Fibroblast of the aortic adventitia (primary cell): ENCODE measurements at regions not wholly inside any gene's neighbourhood (a gene's known extent, or its start where the extent isn't known, plus 50 kb on each side); places are given as distances from the start of the nearest gene placed in this dataset.

Experiments
- DNase-seq: peaks from one replicate; pipeline ENCODE4 v3.0.0-alpha.2; 2010; ENCODE audit warnings: low read depth
- H3K4me3 ChIP-seq: 2 replicates; pipeline ENCODE4 v1.5.1; 2011; ENCODE audit warnings: low read depth, mild to moderate bottlenecking, control low read depth, low read length, moderate library complexity
- TF ChIP-seq, protein P1 (sequence below): IDR thresholded peaks from 2 replicates; pipeline ENCODE4 v1.5.1; 2011; ENCODE audit warnings: mild to moderate bottlenecking, low read length, control low read depth, inconsistent platforms; ENCODE audit not compliant: insufficient read depth

GRCh38 chr2:56749152-56749752 is 565.5 kb downstream of the CCDC85A start:
- peak; percentile 66 for DNase-seq
- TF ChIP-seq, protein P1, sequence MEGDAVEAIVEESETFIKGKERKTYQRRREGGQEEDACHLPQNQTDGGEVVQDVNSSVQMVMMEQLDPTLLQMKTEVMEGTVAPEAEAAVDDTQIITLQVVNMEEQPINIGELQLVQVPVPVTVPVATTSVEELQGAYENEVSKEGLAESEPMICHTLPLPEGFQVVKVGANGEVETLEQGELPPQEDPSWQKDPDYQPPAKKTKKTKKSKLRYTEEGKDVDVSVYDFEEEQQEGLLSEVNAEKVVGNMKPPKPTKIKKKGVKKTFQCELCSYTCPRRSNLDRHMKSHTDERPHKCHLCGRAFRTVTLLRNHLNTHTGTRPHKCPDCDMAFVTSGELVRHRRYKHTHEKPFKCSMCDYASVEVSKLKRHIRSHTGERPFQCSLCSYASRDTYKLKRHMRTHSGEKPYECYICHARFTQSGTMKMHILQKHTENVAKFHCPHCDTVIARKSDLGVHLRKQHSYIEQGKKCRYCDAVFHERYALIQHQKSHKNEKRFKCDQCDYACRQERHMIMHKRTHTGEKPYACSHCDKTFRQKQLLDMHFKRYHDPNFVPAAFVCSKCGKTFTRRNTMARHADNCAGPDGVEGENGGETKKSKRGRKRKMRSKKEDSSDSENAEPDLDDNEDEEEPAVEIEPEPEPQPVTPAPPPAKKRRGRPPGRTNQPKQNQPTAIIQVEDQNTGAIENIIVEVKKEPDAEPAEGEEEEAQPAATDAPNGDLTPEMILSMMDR = peak; percentile 48
- H3K4me3 ChIP-seq = no peak overlapping the region

- TF ChIP-seq, protein P1 = no peak
- no peak for DNase-seq
- no peak overlapping the region for H3K4me3 ChIP-seq
Measured at GRCh38 chr2:56753182-56753581, 569.4 kb downstream of the CCDC85A start.

GRCh38 chr2:56754066-56754615 is 570.4 kb downstream of the CCDC85A start:
- no peak overlapping the region for H3K4me3 ChIP-seq
- TF ChIP-seq, protein P1 = no peak
- no peak for DNase-seq

DNA sequence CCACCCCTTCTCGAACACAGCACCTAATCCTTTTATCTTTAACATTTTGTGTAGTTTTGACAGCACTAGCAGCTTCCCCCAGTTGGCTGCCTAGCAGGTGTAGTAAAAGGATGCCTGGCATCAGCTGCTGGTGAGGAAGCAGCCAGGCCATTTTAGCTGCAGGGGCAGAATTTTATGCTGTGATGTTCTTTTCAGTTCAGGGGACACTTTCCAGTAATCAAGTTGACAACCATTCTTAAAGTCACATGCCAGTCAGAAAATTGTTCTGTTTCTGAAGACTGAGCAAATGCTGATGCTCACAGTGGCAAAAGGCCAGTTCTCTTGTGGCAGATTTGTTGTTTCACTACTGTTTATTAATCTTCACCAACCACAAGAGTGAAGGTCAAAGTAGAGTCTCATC is 570.8 kb downstream of the CCDC85A start:
- TF ChIP-seq, protein P1 = no peak
- no peak overlapping the region for H3K4me3 ChIP-seq
- no peak for DNase-seq

GRCh38 chr2:56757884-56758545 is 574.2 kb downstream of the CCDC85A start:
- DNase-seq = peak; percentile 22
- TF ChIP-seq, protein P1 = no peak
- H3K4me3 ChIP-seq = no peak overlapping the region

GRCh38 chr2:56763683-56764082 is 579.9 kb downstream of the CCDC85A start:
- H3K4me3 ChIP-seq = no peak overlapping the region

More at GRCh38 chr2:56763683-56764082, 579.9 kb downstream of the CCDC85A start:
- TF ChIP-seq, protein P1 = no peak
- no peak for DNase-seq
